Activated CD8-positive, alpha-beta T cell treated with anti-CD3 and anti-CD28 coated beads, Interleukin-2, amount 10 ng/mL, durations not matched to agents 7 days and 5 days (primary cell): ENCODE measurements at regions not wholly inside any gene's neighbourhood (a gene's known extent, or its start where the extent isn't known, plus 50 kb on each side); places are given as distances from the start of the nearest gene placed in this dataset.
"Not testable (repeated sequence)": the region's sequence is repeated elsewhere in the genome, so short reads cannot be mapped to it uniquely, and the experiment has no call there.

Experiments used
- ATAC-seq: fragments of 150-1000 bp; cut with Tn5 transposase; one replicate; pipeline ENCODE4 v1.10.0; 2021; ENCODE audit warnings: moderate library complexity
- CTCF ChIA-PET: fragments of 350-600 bp; sonication (Branson Sonifier 250); formaldehyde crosslinking; loops from one replicate; lab custom pipeline; 2021; ENCODE audit warnings: antibody characterized with exemption; lab: Charles Lee
- POLR2A ChIA-PET: fragments of 350-600 bp; sonication (Branson Sonifier 250); formaldehyde crosslinking; loops from one replicate; lab custom pipeline; 2021; ENCODE audit warnings: antibody characterized with exemption; lab: Charles Lee
- DNase-seq: peaks from one replicate; pipeline ENCODE4 v3.0.0-alpha.2; 2020
- H3K27ac Mint-ChIP-seq: one replicate; pipeline ENCODE4 v1.8.0; 2021; ENCODE audit warnings: mild to moderate bottlenecking, mixed read lengths
- H3K27me3 Mint-ChIP-seq: one replicate; pipeline ENCODE4 v1.8.0; 2021; ENCODE audit warnings: low read depth, mixed read lengths
- H3K36me3 Mint-ChIP-seq: one replicate; pipeline ENCODE4 v1.8.0; 2021; ENCODE audit warnings: low read depth, mixed read lengths
- H3K4me1 Mint-ChIP-seq: one replicate; pipeline ENCODE4 v1.8.0; 2021; ENCODE audit warnings: low read depth, mixed read lengths
- H3K4me3 Mint-ChIP-seq: one replicate; pipeline ENCODE4 v1.8.0; 2021; ENCODE audit warnings: mild to moderate bottlenecking, mixed read lengths
- H3K9me3 Mint-ChIP-seq: one replicate; pipeline ENCODE4 v1.8.0; 2022; ENCODE audit warnings: mixed read lengths; ENCODE audit not compliant: insufficient read depth

DNA sequence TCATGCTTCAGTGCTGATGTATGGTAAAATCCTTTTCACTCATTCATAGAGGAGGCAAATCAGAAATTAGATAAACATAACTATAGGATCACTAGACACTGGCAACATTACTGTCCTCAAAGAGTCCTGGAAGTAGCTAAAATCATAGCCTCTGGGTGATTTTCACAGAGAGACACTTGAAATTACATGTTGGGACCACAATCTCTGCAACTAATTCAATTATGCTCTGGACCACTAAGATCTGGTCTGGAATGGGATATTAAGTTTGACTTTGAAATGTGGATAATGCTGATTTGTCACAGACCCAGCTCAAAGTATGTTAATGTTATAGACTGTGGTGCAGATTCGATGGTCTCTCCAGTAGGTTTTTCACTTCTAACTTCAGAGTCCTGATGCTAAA is 214.6 kb upstream of the CCNH start:
- Mint-ChIP-seq H3K4me3 (no peak overlapping the region), H3K9me3 (no peaks in the 10 kb centered on the region), H3K27ac (no peak overlapping the region), H3K4me1 (no peaks in the 10 kb centered on the region), H3K36me3 (no peaks in the 10 kb centered on the region), H3K27me3 (no peaks in the 10 kb centered on the region)
- DNase-seq (no peak), ATAC-seq (no peak)
- ChIA-PET CTCF (no interaction called here), POLR2A (no interaction called here)

GRCh38 chr5:87608385-87608784 is 195.7 kb upstream of the CCNH start:
- ATAC-seq (no peak), DNase-seq (no peak)
- Mint-ChIP-seq H3K9me3 (no peaks in the 10 kb centered on the region), H3K27me3 (no peaks in the 10 kb centered on the region), H3K4me1 (no peaks in the 10 kb centered on the region), H3K4me3 (no peak overlapping the region), H3K27ac (no peak overlapping the region), H3K36me3 (no peaks in the 10 kb centered on the region)
- ChIA-PET POLR2A (no interaction called here), CTCF (no interaction called here)

DNA sequence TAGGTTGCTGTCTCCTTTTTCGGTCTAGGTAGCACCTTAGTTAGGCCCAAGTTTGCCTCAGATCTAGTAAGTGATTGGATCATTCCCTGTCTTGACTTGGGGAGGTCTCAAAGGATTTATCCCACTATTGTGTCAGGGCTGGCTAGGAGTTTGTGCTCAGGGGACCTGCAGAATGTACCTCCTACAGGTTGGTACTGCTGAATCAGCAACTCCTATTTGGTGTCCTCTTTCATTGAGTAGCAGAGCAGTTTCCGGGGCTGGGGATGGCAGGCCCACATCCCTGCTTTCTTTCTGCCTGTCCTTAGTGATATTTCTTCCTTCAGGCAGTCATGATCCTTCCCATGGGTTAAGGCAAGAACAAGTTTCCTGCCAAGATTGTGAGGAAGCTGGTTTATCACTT is 192.9 kb upstream of the CCNH start:
- CTCF ChIA-PET: no interaction called here

GRCh38 chr5:87599778-87600177 is 187.0 kb upstream of the CCNH start:
- ChIA-PET POLR2A (no interaction called here), CTCF (no interaction called here)
- no peak for DNase-seq
- Mint-ChIP-seq H3K27ac (no peak overlapping the region), H3K4me3 (no peak overlapping the region), H3K27me3 (no peaks in the 10 kb centered on the region), H3K36me3 (no peaks in the 10 kb centered on the region), H3K9me3 (no peaks in the 10 kb centered on the region), H3K4me1 (no peaks in the 10 kb centered on the region)
- no peak for ATAC-seq

More for the DNA sequence above, 192.9 kb upstream of the CCNH start:
- Mint-ChIP-seq H3K4me3 (no peak overlapping the region), H3K9me3 (no peaks in the 10 kb centered on the region), H3K36me3 (no peaks in the 10 kb centered on the region), H3K27me3 (no peaks in the 10 kb centered on the region), H3K27ac (no peak overlapping the region), H3K4me1 (no peaks in the 10 kb centered on the region)
- POLR2A ChIA-PET: no interaction called here
- ATAC-seq: no peak
- DNase-seq: no peak

DNA sequence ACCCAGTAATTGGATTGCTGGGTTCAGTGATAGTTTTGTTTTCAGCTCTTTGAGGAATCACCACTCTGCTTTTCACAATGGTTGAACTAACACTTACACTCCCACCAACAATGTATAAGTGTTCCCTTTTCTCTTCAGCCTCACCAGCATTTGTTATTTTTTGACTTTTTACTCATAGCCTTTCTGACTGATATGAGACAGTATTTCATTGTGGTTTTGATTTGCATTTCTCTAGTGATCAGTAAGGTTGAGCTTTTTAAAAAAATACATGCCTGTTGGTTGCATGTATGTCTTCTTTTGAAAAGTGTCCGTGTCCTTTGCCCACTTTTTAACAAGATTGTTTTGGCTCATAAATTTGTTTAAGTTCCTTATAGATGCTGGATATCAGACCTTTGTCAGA is 185.7 kb upstream of the CCNH start:
- Mint-ChIP-seq H3K36me3 (no peaks in the 10 kb centered on the region), H3K9me3 (no peaks in the 10 kb centered on the region), H3K27me3 (no peaks in the 10 kb centered on the region), H3K27ac (no peak overlapping the region), H3K4me3 (no peak overlapping the region), H3K4me1 (no peaks in the 10 kb centered on the region)
- no peak for ATAC-seq
- CTCF ChIA-PET: no interaction called here
- POLR2A ChIA-PET: no interaction called here
- DNase-seq: no peak

- ATAC-seq: no peak
- no peaks in the 10 kb centered on the region for H3K27me3 Mint-ChIP-seq
- no peak for DNase-seq
- ChIA-PET CTCF (no interaction called here), POLR2A (no interaction called here)
- H3K4me1 Mint-ChIP-seq: no peaks in the 10 kb centered on the region
- no peaks in the 10 kb centered on the region for H3K36me3 Mint-ChIP-seq
- no peak overlapping the region for H3K4me3 Mint-ChIP-seq
- no peak overlapping the region for H3K27ac Mint-ChIP-seq
- H3K9me3 Mint-ChIP-seq: no peaks in the 10 kb centered on the region
Measured at GRCh38 chr5:87594566-87594965, 181.8 kb upstream of the CCNH start.

GRCh38 chr5:87589587-87589986 is 176.9 kb upstream of the CCNH start:
- ATAC-seq: no peak
- ChIA-PET POLR2A (no interaction called here), CTCF (no interaction called here)
- no peaks in the 10 kb centered on the region for H3K36me3 Mint-ChIP-seq
- DNase-seq: no peak
- no peak overlapping the region for H3K4me3 Mint-ChIP-seq
- no peaks in the 10 kb centered on the region for H3K9me3 Mint-ChIP-seq
- no peaks in the 10 kb centered on the region for H3K27me3 Mint-ChIP-seq
- H3K27ac Mint-ChIP-seq: no peak overlapping the region
- H3K4me1 Mint-ChIP-seq: no peaks in the 10 kb centered on the region

DNA sequence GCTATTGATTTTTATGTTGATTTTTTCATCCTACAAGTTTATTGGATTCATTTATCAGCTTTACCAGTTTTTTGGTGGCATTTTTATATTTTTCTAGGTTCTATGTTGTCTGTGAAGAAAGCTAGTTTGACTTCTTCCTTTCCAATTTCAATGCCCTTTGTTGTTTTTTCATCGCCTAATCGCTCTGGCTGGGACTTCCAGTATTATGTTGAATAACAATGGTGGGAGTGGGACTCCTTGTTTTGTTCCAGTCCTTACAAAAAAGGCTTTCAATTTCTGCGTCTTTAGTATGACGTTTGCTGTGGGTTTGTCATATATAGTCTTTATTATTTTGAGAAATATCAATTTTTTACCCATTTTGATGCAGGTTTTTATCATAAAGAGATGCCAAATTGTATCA is 175.6 kb upstream of the CCNH start:
- H3K4me3 Mint-ChIP-seq: no peak overlapping the region
- no peaks in the 10 kb centered on the region for H3K4me1 Mint-ChIP-seq
- ChIA-PET CTCF (no interaction called here), POLR2A (no interaction called here)
- H3K36me3 Mint-ChIP-seq: no peaks in the 10 kb centered on the region
- H3K27ac Mint-ChIP-seq: no peak overlapping the region
- DNase-seq (no peak), ATAC-seq (no peak)
- no peaks in the 10 kb centered on the region for H3K9me3 Mint-ChIP-seq
- no peaks in the 10 kb centered on the region for H3K27me3 Mint-ChIP-seq

GRCh38 chr5:87583704-87584103 is 171.0 kb upstream of the CCNH start:
- H3K27me3 Mint-ChIP-seq, DNase-seq, H3K4me3 Mint-ChIP-seq, H3K36me3 Mint-ChIP-seq, POLR2A ChIA-PET, H3K9me3 Mint-ChIP-seq, H3K4me1 Mint-ChIP-seq, ATAC-seq, CTCF ChIA-PET, H3K27ac Mint-ChIP-seq: not testable (repeated sequence)

- no peaks in the 10 kb centered on the region for H3K36me3 Mint-ChIP-seq
- no peaks in the 10 kb centered on the region for H3K27me3 Mint-ChIP-seq
- H3K4me3 Mint-ChIP-seq: no peak overlapping the region
- H3K27ac Mint-ChIP-seq: no peak overlapping the region
- no peak for DNase-seq
- POLR2A ChIA-PET: no interaction called here
- CTCF ChIA-PET: no interaction called here
- H3K9me3 Mint-ChIP-seq: no peaks in the 10 kb centered on the region
- no peaks in the 10 kb centered on the region for H3K4me1 Mint-ChIP-seq
- no peak for ATAC-seq
Measured at GRCh38 chr5:87582149-87582548, 169.4 kb upstream of the CCNH start.

DNA sequence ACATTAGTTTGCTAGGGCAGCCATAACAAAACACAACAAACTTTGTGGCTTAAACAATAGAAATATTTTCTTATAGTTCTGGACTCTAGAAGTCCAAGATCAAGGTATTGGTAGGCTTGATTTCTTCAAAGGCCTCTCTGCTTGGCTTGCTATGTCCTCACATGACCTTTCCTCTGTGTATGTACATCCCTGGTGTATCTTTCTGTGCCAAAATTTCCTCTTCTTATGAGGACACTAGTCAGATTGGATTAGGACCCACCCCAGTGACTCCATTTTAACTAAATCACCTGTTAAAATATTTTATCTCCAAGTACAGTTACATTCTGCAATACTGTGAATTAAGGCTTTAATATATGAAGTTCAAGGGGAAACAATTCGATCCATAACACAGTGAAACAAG is 168.9 kb upstream of the CCNH start:
- POLR2A ChIA-PET: no interaction called here
- CTCF ChIA-PET: no interaction called here
- H3K27ac Mint-ChIP-seq: no peak overlapping the region
- H3K4me3 Mint-ChIP-seq: no peak overlapping the region
- H3K9me3 Mint-ChIP-seq: no peaks in the 10 kb centered on the region
- H3K36me3 Mint-ChIP-seq: no peaks in the 10 kb centered on the region
- H3K4me1 Mint-ChIP-seq: no peaks in the 10 kb centered on the region
- DNase-seq (no peak), ATAC-seq (no peak)
- no peaks in the 10 kb centered on the region for H3K27me3 Mint-ChIP-seq

- no peak for ATAC-seq
- ChIA-PET CTCF (no interaction called here), POLR2A (no interaction called here)
- H3K36me3 Mint-ChIP-seq: no peaks in the 10 kb centered on the region
- no peaks in the 10 kb centered on the region for H3K4me1 Mint-ChIP-seq
- H3K27me3 Mint-ChIP-seq: no peaks in the 10 kb centered on the region
- no peak for DNase-seq
- no peak overlapping the region for H3K27ac Mint-ChIP-seq
- H3K4me3 Mint-ChIP-seq: no peak overlapping the region
- H3K9me3 Mint-ChIP-seq: no peaks in the 10 kb centered on the region
Measured at GRCh38 chr5:87579678-87580077, 166.9 kb upstream of the CCNH start.

DNA sequence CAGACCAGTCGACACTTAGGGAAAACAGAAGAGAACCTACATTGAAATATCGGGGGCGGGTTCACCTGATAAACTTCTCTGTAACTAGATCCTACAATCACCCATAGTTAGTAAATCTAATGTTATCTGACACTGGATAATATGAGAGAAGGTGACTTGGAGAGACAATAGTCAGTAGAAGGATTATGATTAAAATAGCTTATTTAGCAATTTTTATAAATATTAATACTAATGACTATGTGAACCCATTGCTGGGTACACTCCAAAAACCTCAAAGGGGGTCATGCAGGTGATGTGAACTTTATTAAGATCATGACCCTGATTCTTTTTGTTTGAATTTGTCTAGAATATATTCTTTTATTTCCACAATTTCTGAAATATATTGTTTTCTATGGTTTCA is 164.1 kb upstream of the CCNH start:
- no peak for DNase-seq
- Mint-ChIP-seq H3K4me3 (no peak overlapping the region), H3K27ac (no peak overlapping the region), H3K27me3 (no peaks in the 10 kb centered on the region), H3K36me3 (no peaks in the 10 kb centered on the region), H3K9me3 (no peaks in the 10 kb centered on the region), H3K4me1 (no peaks in the 10 kb centered on the region)
- ATAC-seq: no peak
- CTCF ChIA-PET: no interaction called here
- POLR2A ChIA-PET: no interaction called here
